Esophagus (tissue), 2 donors: ENCODE measurements at regions not wholly inside any gene's neighbourhood (a gene's known extent, or its start where the extent isn't known, plus 50 kb on each side); places are given as distances from the start of the nearest gene placed in this dataset.

Source experiments
- H3K27ac ChIP-seq, 2 donors: one replicate each; pipeline ENCODE4 v1.5.1; 2013; ENCODE audit warnings: low read depth in 2 of 2, mild to moderate bottlenecking in 2 of 2, inconsistent platforms in 1 of 2, low read length in 1 of 2, moderate library complexity in 1 of 2
- H3K27me3 ChIP-seq, 2 donors: one replicate each; pipeline ENCODE4 v1.6.1; 2013; ENCODE audit warnings: low read length in 2 of 2, control low read depth in 1 of 2, mild to moderate bottlenecking in 1 of 2; ENCODE audit not compliant: insufficient read depth in 2 of 2, control insufficient read depth in 1 of 2
- H3K36me3 ChIP-seq, 2 donors: one replicate each; pipeline ENCODE4 v1.6.1; 2013; ENCODE audit warnings: low read length in 1 of 2; ENCODE audit not compliant: control insufficient read depth in 2 of 2, insufficient read depth in 2 of 2
- H3K4me1 ChIP-seq, 2 donors: one replicate each; pipeline ENCODE4 v1.6.1; 2013; ENCODE audit warnings: low read length in 1 of 2; ENCODE audit not compliant: control insufficient read depth in 2 of 2, insufficient read depth in 2 of 2
- H3K4me3 ChIP-seq, 2 donors: one replicate each; pipeline ENCODE4 v1.5.1; 2013; ENCODE audit warnings: low read length in 2 of 2, mild to moderate bottlenecking in 2 of 2, low read depth in 1 of 2, moderate library complexity in 1 of 2
- H3K9me3 ChIP-seq, 2 donors: one replicate each; pipeline ENCODE4 v1.6.1; 2013; ENCODE audit warnings: mild to moderate bottlenecking in 2 of 2, low read depth in 1 of 2, low read length in 1 of 2, moderate library complexity in 1 of 2; ENCODE audit not compliant: control insufficient read depth in 2 of 2, insufficient read depth in 1 of 2
- WGBS, 2 donors: extraction: QIAGEN DNeasy Blood & Tissue Kit; methylation state at CpG; one replicate each; pipeline ENCODE4 v1.1.7; 2013; 5-methylcytosine and 5-hydroxymethylcytosine counted together
- donor health status: healthy with polysubstance abuse.
- donor health status: Bipolar disorder and iron deficiency.

GRCh38 chr20:4568361-4568959, 117.8 kb upstream of the PRNP start:
- Histone ChIP-seq H3K4me3 (no peak overlapping the region), H3K4me1 (no peaks in the 10 kb centered on the region), H3K27ac (no peak overlapping the region), H3K27me3 (peaks cover 0 to 3% of the 10 kb centered on the region in 2 donors), H3K9me3 (no peaks in the 10 kb centered on the region), H3K36me3 (no peaks in the 10 kb centered on the region)
- WGBS, 2 donors = 52 to 57% methylated on average over 4 of the region's 4 CpGs

GRCh38 chr20:4567170-4567569, 119.1 kb upstream of the PRNP start:
- no peak overlapping the region for H3K4me3 ChIP-seq
- H3K27me3 ChIP-seq = peaks cover 0 to 3% of the 10 kb centered on the region in 2 donors
- WGBS, 2 donors = 67 to 72% methylated on average over 2 of the region's 2 CpGs
- no peaks in the 10 kb centered on the region for H3K36me3 ChIP-seq
- H3K9me3 ChIP-seq = no peaks in the 10 kb centered on the region
- no peak overlapping the region for H3K27ac ChIP-seq
- H3K4me1 ChIP-seq = no peaks in the 10 kb centered on the region

GRCh38 chr20:4563534-4563933, 122.7 kb upstream of the PRNP start:
- 6 to 7% methylated on average over 4 of the region's 4 CpGs for WGBS, 2 donors
- H3K4me3 ChIP-seq = no peak overlapping the region
- no peaks in the 10 kb centered on the region for H3K4me1 ChIP-seq
- H3K27ac ChIP-seq = no peak overlapping the region
- H3K36me3 ChIP-seq = no peaks in the 10 kb centered on the region
- no peaks in the 10 kb centered on the region for H3K9me3 ChIP-seq
- H3K27me3 ChIP-seq = peaks cover 0 to 2% of the 10 kb centered on the region in 2 donors

- H3K36me3 ChIP-seq = no peaks in the 10 kb centered on the region
- H3K27ac ChIP-seq = no peak overlapping the region
- H3K4me3 ChIP-seq = no peak overlapping the region
- no peaks in the 10 kb centered on the region for H3K27me3 ChIP-seq
- no peaks in the 10 kb centered on the region for H3K4me1 ChIP-seq
- no peaks in the 10 kb centered on the region for H3K9me3 ChIP-seq
Observed at GRCh38 chr20:4563031-4563430, 123.2 kb upstream of the PRNP start.

- H3K27me3 ChIP-seq = no peaks in the 10 kb centered on the region
- H3K27ac ChIP-seq = no peak overlapping the region
- H3K4me1 ChIP-seq = no peaks in the 10 kb centered on the region
- H3K36me3 ChIP-seq = no peaks in the 10 kb centered on the region
- H3K9me3 ChIP-seq = no peaks in the 10 kb centered on the region
- 54 to 62% methylated on average over 2 of the region's 2 CpGs for WGBS, 2 donors
- no peak overlapping the region for H3K4me3 ChIP-seq
Observed at GRCh38 chr20:4560667-4561066, 125.6 kb upstream of the PRNP start.

GRCh38 chr20:4559906-4560305, 126.3 kb upstream of the PRNP start:
- H3K36me3 ChIP-seq = no peaks in the 10 kb centered on the region
- no peak overlapping the region for H3K4me3 ChIP-seq
- 75 to 77% methylated on average over 2 of the region's 2 CpGs for WGBS, 2 donors
- no peaks in the 10 kb centered on the region for H3K9me3 ChIP-seq
- no peaks in the 10 kb centered on the region for H3K4me1 ChIP-seq
- H3K27ac ChIP-seq = no peak overlapping the region
- no peaks in the 10 kb centered on the region for H3K27me3 ChIP-seq

- Histone ChIP-seq H3K4me3 (no peak overlapping the region), H3K27ac (no peak overlapping the region), H3K4me1 (no peaks in the 10 kb centered on the region), H3K27me3 (no peaks in the 10 kb centered on the region), H3K9me3 (no peaks in the 10 kb centered on the region), H3K36me3 (no peaks in the 10 kb centered on the region)
Observed at GRCh38 chr20:4559106-4559505, 127.2 kb upstream of the PRNP start.

GRCh38 chr20:4556781-4557180, 129.5 kb upstream of the PRNP start:
- no peaks in the 10 kb centered on the region for H3K36me3 ChIP-seq
- H3K27me3 ChIP-seq = peaks cover 0 to 2% of the 10 kb centered on the region in 2 donors
- no peak overlapping the region for H3K4me3 ChIP-seq
- H3K4me1 ChIP-seq = no peaks in the 10 kb centered on the region
- H3K9me3 ChIP-seq = no peaks in the 10 kb centered on the region
- 61 to 62% methylated on average over 4 of the region's 4 CpGs for WGBS, 2 donors
- H3K27ac ChIP-seq = no peak overlapping the region

GRCh38 chr20:4555188-4555890, 130.9 kb upstream of the PRNP start:
- Histone ChIP-seq H3K4me1 (no peaks in the 10 kb centered on the region), H3K27me3 (peaks cover 0 to 2% of the 10 kb centered on the region in 2 donors), H3K4me3 (no peak overlapping the region), H3K27ac (no peak overlapping the region), H3K36me3 (no peaks in the 10 kb centered on the region), H3K9me3 (no peaks in the 10 kb centered on the region)
- WGBS, 2 donors = 56 to 58% methylated on average over 8 of the region's 8 CpGs

GRCh38 chr20:4554346-4554745, 131.9 kb upstream of the PRNP start:
- peaks cover 0 to under 1% of the 10 kb centered on the region in 2 donors for H3K9me3 ChIP-seq
- WGBS, 2 donors = 72 to 77% methylated on average over 6 of the region's 6 CpGs
- peaks cover 0 to 2% of the 10 kb centered on the region in 2 donors for H3K27me3 ChIP-seq
- no peaks in the 10 kb centered on the region for H3K36me3 ChIP-seq
- no peak overlapping the region for H3K4me3 ChIP-seq
- H3K27ac ChIP-seq = no peak overlapping the region
- no peaks in the 10 kb centered on the region for H3K4me1 ChIP-seq
